GM12892 (cell line): ENCODE measurements at regions not wholly inside any gene's neighbourhood (a gene's known extent, or its start where the extent isn't known, plus 50 kb on each side); places are given as distances from the start of the nearest gene placed in this dataset.

Experiments used
- POLR2A ChIP-seq: IDR thresholded peaks from 2 replicates; pipeline ENCODE4 v1.6.1; 2011; ENCODE audit warnings: low read depth, low read length, control low read depth
- POLR2AphosphoS5 ChIP-seq: IDR thresholded peaks from 2 replicates; pipeline ENCODE4 v1.6.1; 2011; ENCODE audit warnings: low read depth, low read length, control low read depth

DNA sequence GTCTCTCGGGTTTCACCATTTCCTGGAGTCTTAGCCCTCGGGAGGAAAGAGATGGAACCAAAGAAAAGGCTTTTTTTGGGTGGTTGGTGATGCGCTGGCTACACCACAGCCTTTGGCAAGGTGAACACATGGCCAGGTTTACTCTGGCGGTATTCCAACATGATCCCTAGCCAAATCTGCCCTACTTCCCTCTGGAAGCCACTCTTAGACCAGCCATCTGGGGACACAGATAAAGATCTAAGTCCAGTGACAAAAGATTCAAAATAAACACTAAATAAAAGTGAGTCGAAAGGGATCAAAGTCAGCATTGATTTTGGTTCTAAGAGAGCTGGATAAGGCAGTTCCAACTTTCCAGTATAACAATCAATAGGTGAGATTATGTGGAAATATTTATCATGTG lies 694.5 kb downstream of the VRK1 start:
- TF ChIP-seq POLR2AphosphoS5 (no peak), POLR2A (no peak)
